Progenitor cell of endocrine pancreas (in vitro differentiated cells): ENCODE measurements at regions not wholly inside any gene's neighbourhood (a gene's known extent, or its start where the extent isn't known, plus 50 kb on each side); places are given as distances from the start of the nearest gene placed in this dataset.
"Not testable (repeated sequence)": the region's sequence is repeated elsewhere in the genome, so short reads cannot be mapped to it uniquely, and the experiment has no call there.

ENCODE experiments used
- DNase-seq: peaks from one replicate; pipeline ENCODE4 v3.0.0; 2021; ENCODE audit warnings: low spot score; ENCODE audit not compliant: unreplicated experiment
- H3K27ac Mint-ChIP-seq: 2 replicates; pipeline ENCODE4 v1.8.0; 2021; ENCODE audit warnings: mild to moderate bottlenecking, moderate library complexity, mixed read lengths
- H3K27me3 Mint-ChIP-seq: 2 replicates; pipeline ENCODE4 v1.8.0; 2021; ENCODE audit warnings: mixed read lengths
- H3K36me3 Mint-ChIP-seq: 2 replicates; pipeline ENCODE4 v1.8.0; 2022; ENCODE audit warnings: mixed read lengths; ENCODE audit not compliant: insufficient read depth
- H3K4me1 Mint-ChIP-seq: 2 replicates; pipeline ENCODE4 v1.8.0; 2021; ENCODE audit warnings: low read depth, mixed read lengths
- H3K4me3 Mint-ChIP-seq: 2 replicates; pipeline ENCODE4 v1.8.0; 2021; ENCODE audit warnings: low read depth, mild to moderate bottlenecking, moderate library complexity, mixed read lengths
- H3K9me3 Mint-ChIP-seq: 2 replicates; pipeline ENCODE4 v1.8.0; 2021; ENCODE audit warnings: low read depth, mixed read lengths
- TF ChIP-seq, protein P1 (sequence below): fragments of 200-600 bp; sonication (generic); IDR thresholded peaks from one replicate; pipeline ENCODE4 v1.5.0; 2021; ENCODE audit warnings: antibody characterized with exemption, mild to moderate bottlenecking; ENCODE audit not compliant: unreplicated experiment

GRCh38 chr3:22731901-22732300 is 471.2 kb upstream of the UBE2E2 start:
- H3K27me3 Mint-ChIP-seq = no peaks in the 10 kb centered on the region
- H3K4me3 Mint-ChIP-seq = no peak overlapping the region
- DNase-seq = no peak
- H3K27ac Mint-ChIP-seq = no peak overlapping the region
- peaks cover 7% of the 10 kb centered on the region for H3K9me3 Mint-ChIP-seq
- no peaks in the 10 kb centered on the region for H3K4me1 Mint-ChIP-seq
- TF ChIP-seq, protein P1, sequence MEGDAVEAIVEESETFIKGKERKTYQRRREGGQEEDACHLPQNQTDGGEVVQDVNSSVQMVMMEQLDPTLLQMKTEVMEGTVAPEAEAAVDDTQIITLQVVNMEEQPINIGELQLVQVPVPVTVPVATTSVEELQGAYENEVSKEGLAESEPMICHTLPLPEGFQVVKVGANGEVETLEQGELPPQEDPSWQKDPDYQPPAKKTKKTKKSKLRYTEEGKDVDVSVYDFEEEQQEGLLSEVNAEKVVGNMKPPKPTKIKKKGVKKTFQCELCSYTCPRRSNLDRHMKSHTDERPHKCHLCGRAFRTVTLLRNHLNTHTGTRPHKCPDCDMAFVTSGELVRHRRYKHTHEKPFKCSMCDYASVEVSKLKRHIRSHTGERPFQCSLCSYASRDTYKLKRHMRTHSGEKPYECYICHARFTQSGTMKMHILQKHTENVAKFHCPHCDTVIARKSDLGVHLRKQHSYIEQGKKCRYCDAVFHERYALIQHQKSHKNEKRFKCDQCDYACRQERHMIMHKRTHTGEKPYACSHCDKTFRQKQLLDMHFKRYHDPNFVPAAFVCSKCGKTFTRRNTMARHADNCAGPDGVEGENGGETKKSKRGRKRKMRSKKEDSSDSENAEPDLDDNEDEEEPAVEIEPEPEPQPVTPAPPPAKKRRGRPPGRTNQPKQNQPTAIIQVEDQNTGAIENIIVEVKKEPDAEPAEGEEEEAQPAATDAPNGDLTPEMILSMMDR = no peak
- H3K36me3 Mint-ChIP-seq = no peaks in the 10 kb centered on the region

GRCh38 chr3:22732641-22733040 is 470.5 kb upstream of the UBE2E2 start:
- Mint-ChIP-seq H3K27ac (no peak overlapping the region), H3K4me3 (no peak overlapping the region), H3K36me3 (no peaks in the 10 kb centered on the region)

GRCh38 chr3:22734207-22734606 is 468.9 kb upstream of the UBE2E2 start:
- Mint-ChIP-seq H3K27me3 (no peaks in the 10 kb centered on the region), H3K9me3 (peaks cover 7% of the 10 kb centered on the region), H3K27ac (no peak overlapping the region), H3K4me3 (no peak overlapping the region), H3K36me3 (no peaks in the 10 kb centered on the region), H3K4me1 (no peaks in the 10 kb centered on the region)
- DNase-seq = no peak
- TF ChIP-seq, protein P1 = no peak

More at GRCh38 chr3:22732641-22733040, 470.5 kb upstream of the UBE2E2 start:
- DNase-seq = no peak
- Mint-ChIP-seq H3K9me3 (peaks cover 7% of the 10 kb centered on the region), H3K27me3 (no peaks in the 10 kb centered on the region), H3K4me1 (no peaks in the 10 kb centered on the region)
- TF ChIP-seq, protein P1 = no peak

GRCh38 chr3:22734756-22735155 is 468.4 kb upstream of the UBE2E2 start:
- Mint-ChIP-seq H3K27me3 (no peaks in the 10 kb centered on the region), H3K4me1 (no peaks in the 10 kb centered on the region), H3K4me3 (no peak overlapping the region), H3K27ac (no peak overlapping the region), H3K9me3 (peaks cover 7% of the 10 kb centered on the region), H3K36me3 (no peaks in the 10 kb centered on the region)
- TF ChIP-seq, protein P1 = no peak
- DNase-seq = no peak

GRCh38 chr3:22735373-22735772 is 467.8 kb upstream of the UBE2E2 start:
- H3K27ac Mint-ChIP-seq = no peak overlapping the region
- no peak overlapping the region for H3K4me3 Mint-ChIP-seq
- H3K9me3 Mint-ChIP-seq = peaks cover 7% of the 10 kb centered on the region
- H3K4me1 Mint-ChIP-seq = no peaks in the 10 kb centered on the region
- TF ChIP-seq, protein P1 = no peak
- no peak for DNase-seq
- no peaks in the 10 kb centered on the region for H3K27me3 Mint-ChIP-seq
- no peaks in the 10 kb centered on the region for H3K36me3 Mint-ChIP-seq

- H3K27ac Mint-ChIP-seq, DNase-seq, H3K4me1 Mint-ChIP-seq, H3K36me3 Mint-ChIP-seq, H3K9me3 Mint-ChIP-seq, H3K27me3 Mint-ChIP-seq: not testable (repeated sequence)
- H3K4me3 Mint-ChIP-seq = peak overlapping the region; percentile 9
Measured at GRCh38 chr3:22743386-22743785, 459.7 kb upstream of the UBE2E2 start.
